IMR-90 (cell line): ENCODE measurements at regions not wholly inside any gene's neighbourhood (a gene's known extent, or its start where the extent isn't known, plus 50 kb on each side); places are given as distances from the start of the nearest gene placed in this dataset.

ENCODE experiments used
- BHLHE40 ChIP-seq: fragments of 150-350 bp; IDR thresholded peaks from 2 replicates; pipeline ENCODE4 v1.6.1; 2016; ENCODE audit warnings: mild to moderate bottlenecking, low read depth, low read length
- CTCF ChIP-seq: conservative IDR thresholded peaks from 2 replicates; pipeline ENCODE4 v1.5.1; 2012; ENCODE audit warnings: mild to moderate bottlenecking, low read depth, low read length, improper control_type of control experiment
- MAZ ChIP-seq: IDR thresholded peaks from 2 replicates; pipeline ENCODE4 v1.6.1; 2012; ENCODE audit warnings: low read depth, mild to moderate bottlenecking, low read length, improper control_type of control experiment, moderate library complexity, borderline replicate concordance
- NFE2L2 ChIP-seq: fragments of 150-350 bp; IDR thresholded peaks from 2 replicates; pipeline ENCODE4 v1.6.1; 2016; ENCODE audit warnings: low read depth, mild to moderate bottlenecking, low read length
- POLR2A ChIP-seq: IDR thresholded peaks from 2 replicates; pipeline ENCODE4 v1.6.1; 2012; ENCODE audit warnings: mild to moderate bottlenecking, low read depth, low read length
- RFX5 ChIP-seq: IDR thresholded peaks from 2 replicates; pipeline ENCODE4 v1.8.0; 2012; ENCODE audit warnings: low read depth, mild to moderate bottlenecking, low read length, moderate library complexity
- SMC3 ChIP-seq: fragments of 150-350 bp; IDR thresholded peaks from 2 replicates; pipeline ENCODE4 v1.6.1; 2016; ENCODE audit warnings: low read depth, mild to moderate bottlenecking, antibody characterized with exemption, low read length, moderate library complexity
- USF2 ChIP-seq: fragments of 150-350 bp; IDR thresholded peaks from 2 replicates; pipeline ENCODE4 v1.6.1; 2017; ENCODE audit warnings: mild to moderate bottlenecking, antibody characterized with exemption, low read length, low read depth

- TF ChIP-seq CTCF (no peak), POLR2A (no peak), RFX5 (no peak), BHLHE40 (no peak), USF2 (no peak), SMC3 (no peak), MAZ (no peak), NFE2L2 (no peak)
These were observed 76.4 kb upstream of the HELT start for GRCh38 chr4:184941671-184942418.
